CD4-positive, alpha-beta T cell (primary cell): ENCODE measurements at regions not wholly inside any gene's neighbourhood (a gene's known extent, or its start where the extent isn't known, plus 50 kb on each side); places are given as distances from the start of the nearest gene placed in this dataset.

Source experiments
- ATAC-seq: fragments of 200-7000 bp; cut with Tn5 transposase; one replicate; pipeline ENCODE4 v1.10.0; 2022; ENCODE audit warnings: mild to moderate bottlenecking; ENCODE audit not compliant: poor library complexity
- CTCF ChIA-PET: fragments of 350-600 bp; sonication (Branson Sonifier 250); formaldehyde crosslinking; loops from one replicate; lab custom pipeline; 2021; ENCODE audit warnings: antibody characterized with exemption, inconsistent platforms; lab: Charles Lee
- POLR2A ChIA-PET: fragments of 350-600 bp; sonication (Branson Sonifier 250); formaldehyde crosslinking; loops from one replicate; lab custom pipeline; 2021; ENCODE audit warnings: antibody characterized with exemption, inconsistent platforms; lab: Charles Lee
- DNase-seq, 14 experiments: peaks; one replicate each; pipeline ENCODE4 v3.0.0-alpha.2; 2013 to 2020; ENCODE audit warnings: mixed read lengths in 2 of 14
- H3K27ac ChIP-seq, 2 donors: one replicate each; pipeline versions ENCODE4 v1.5.1 to v1.7.0; 2013; ENCODE audit warnings: low read length in 2 of 2, low read depth in 1 of 2, mild to moderate bottlenecking in 1 of 2
- H3K27me3 ChIP-seq, 2 experiments: 1 replicate in 1 of 2; 2 replicates in 1 of 2; pipeline versions ENCODE4 v1.6.1 to v1.7.0; 2013; ENCODE audit warnings: low read length in 2 of 2, control low read depth in 1 of 2, mild to moderate bottlenecking in 1 of 2, moderate library complexity in 1 of 2; ENCODE audit not compliant: insufficient read depth in 2 of 2, control insufficient read depth in 1 of 2
- H3K36me3 ChIP-seq: one replicate; pipeline ENCODE4 v1.6.1; 2013; ENCODE audit warnings: low read length, control low read depth; ENCODE audit not compliant: insufficient read depth
- H3K4me1 ChIP-seq: one replicate; pipeline ENCODE4 v1.6.1; 2013; ENCODE audit warnings: low read length, control low read depth; ENCODE audit not compliant: insufficient read depth
- H3K4me3 ChIP-seq: one replicate; pipeline ENCODE4 v1.5.1; 2013; ENCODE audit warnings: mild to moderate bottlenecking, low read length, moderate library complexity
- H3K9me3 ChIP-seq, 2 experiments: 1 replicate in 1 of 2; 2 replicates in 1 of 2; pipeline versions ENCODE4 v1.6.1 to v1.7.0; 2013; ENCODE audit warnings: low read length in 2 of 2, mild to moderate bottlenecking in 2 of 2, control low read depth in 1 of 2, moderate library complexity in 1 of 2; ENCODE audit not compliant: control insufficient read depth in 1 of 2, insufficient read depth in 1 of 2
- H3K27ac Mint-ChIP-seq: one replicate; pipeline ENCODE4 v1.8.0; 2020; ENCODE audit warnings: mixed read lengths
- H3K27me3 Mint-ChIP-seq: one replicate; pipeline ENCODE4 v1.8.0; 2021; ENCODE audit warnings: mixed read lengths
- H3K36me3 Mint-ChIP-seq: one replicate; pipeline ENCODE4 v1.8.0; 2021; ENCODE audit warnings: low read depth, mixed read lengths
- H3K4me1 Mint-ChIP-seq: one replicate; pipeline ENCODE4 v1.8.0; 2021; ENCODE audit warnings: low read depth, mixed read lengths
- H3K4me3 Mint-ChIP-seq: one replicate; pipeline ENCODE4 v1.8.0; 2020; ENCODE audit warnings: mild to moderate bottlenecking, mixed read lengths
- H3K9me3 Mint-ChIP-seq: one replicate; pipeline ENCODE4 v1.8.0; 2020; ENCODE audit warnings: mixed read lengths
- CTCF ChIP-seq: fragments of 200-600 bp; IDR thresholded peaks from one replicate; pipeline ENCODE4 v1.8.0; 2022; ENCODE audit warnings: antibody characterized with exemption, mild to moderate bottlenecking
- intact Hi-C, 2 experiments: fragments of 100-400 bp; cut with DNase I in 1 of 2; cut with micrococcal nuclease in 1 of 2; formaldehyde crosslinking; loops; one replicate each; pipeline versions ENCODE4 v1.15.1 to v1.9.0; 2023 to 2025; cut with DNase I, micrococcal nuclease

GRCh38 chr5:61625681-61626621 lies 293.9 kb downstream of the ZSWIM6 start:
- H3K4me1 Mint-ChIP-seq: peaks cover 11% of the 10 kb centered on the region
- H3K9me3 Mint-ChIP-seq: no peaks in the 10 kb centered on the region
- peaks cover 23 to 26% of the 10 kb centered on the region in 2 experiments for H3K27me3 ChIP-seq
- peaks cover 16% of the 10 kb centered on the region for H3K4me1 ChIP-seq
- peak overlapping the region; percentile 82 for H3K4me3 Mint-ChIP-seq
- ATAC-seq (no peak), DNase-seq (peak in 6 of 14 experiments; percentile 4 to 38 (median 18))
- no peak for TF ChIP-seq CTCF
- no peaks in the 10 kb centered on the region for H3K36me3 Mint-ChIP-seq
- H3K27me3 Mint-ChIP-seq: peaks cover 60% of the 10 kb centered on the region
- intact Hi-C loops: no loop called here
- no peaks in the 10 kb centered on the region for H3K36me3 ChIP-seq
- H3K27ac Mint-ChIP-seq: no peak overlapping the region
- H3K9me3 ChIP-seq: peaks cover 0 to 15% of the 10 kb centered on the region in 2 experiments
- POLR2A ChIA-PET: no interaction called here
- H3K4me3 ChIP-seq: peak overlapping the region; percentile 54
- CTCF ChIA-PET: interaction anchor here (0.7 kb wide), 1 partner anchor 297 kb away, joined by 3 read pairs; no protein-coding TSS in a partner anchor
- H3K27ac ChIP-seq: no peak overlapping the region

GRCh38 chr5:61626639-61627282 lies 294.7 kb downstream of the ZSWIM6 start:
- intact Hi-C loops: no loop called here
- H3K4me1 Mint-ChIP-seq: peaks cover 11% of the 10 kb centered on the region
- TF ChIP-seq CTCF: no peak
- H3K9me3 Mint-ChIP-seq: no peaks in the 10 kb centered on the region
- Histone ChIP-seq H3K4me3 (peak overlapping the region; percentile 54), H3K9me3 (peaks cover 0 to 15% of the 10 kb centered on the region in 2 experiments), H3K36me3 (no peaks in the 10 kb centered on the region), H3K27me3 (peaks cover 23 to 26% of the 10 kb centered on the region in 2 experiments), H3K27ac (no peak overlapping the region), H3K4me1 (peaks cover 16% of the 10 kb centered on the region)
- no peaks in the 10 kb centered on the region for H3K36me3 Mint-ChIP-seq
- ChIA-PET CTCF (no interaction called here), POLR2A (no interaction called here)
- ATAC-seq: no peak
- H3K27ac Mint-ChIP-seq: no peak overlapping the region
- H3K4me3 Mint-ChIP-seq: peak overlapping the region; percentile 76
- H3K27me3 Mint-ChIP-seq: peaks cover 55% of the 10 kb centered on the region
- no peak for DNase-seq

GRCh38 chr5:61627531-61627930 lies 295.5 kb downstream of the ZSWIM6 start:
- no peak overlapping the region for H3K4me3 ChIP-seq
- ChIA-PET CTCF (no interaction called here), POLR2A (no interaction called here)
- no peak overlapping the region for H3K27ac Mint-ChIP-seq
- TF ChIP-seq CTCF: no peak
- no peaks in the 10 kb centered on the region for H3K36me3 Mint-ChIP-seq
- peaks cover 23 to 26% of the 10 kb centered on the region in 2 experiments for H3K27me3 ChIP-seq
- peaks cover 16% of the 10 kb centered on the region for H3K4me1 ChIP-seq
- H3K9me3 Mint-ChIP-seq: no peaks in the 10 kb centered on the region
- DNase-seq: no peak
- H3K4me1 Mint-ChIP-seq: peaks cover 11% of the 10 kb centered on the region
- H3K4me3 Mint-ChIP-seq: peak overlapping the region; percentile 54
- no peak for ATAC-seq
- H3K27ac ChIP-seq: no peak overlapping the region
- H3K36me3 ChIP-seq: no peaks in the 10 kb centered on the region
- intact Hi-C loops: no loop called here
- peaks cover 51% of the 10 kb centered on the region for H3K27me3 Mint-ChIP-seq
- H3K9me3 ChIP-seq: peaks cover 0 to 15% of the 10 kb centered on the region in 2 experiments
